Heart right ventricle (tissue), 16 donors: ENCODE measurements at regions not wholly inside any gene's neighbourhood (a gene's known extent, or its start where the extent isn't known, plus 50 kb on each side); places are given as distances from the start of the nearest gene placed in this dataset.

ENCODE experiments used
- ATAC-seq, 8 donors: fragments of 200-7000 bp; cut with Tn5 transposase; one replicate each; pipeline ENCODE4 v1.9.1; 2020; ENCODE audit warnings: mild to moderate bottlenecking in 8 of 8, moderate library complexity in 8 of 8, moderate number of reproducible peaks in 1 of 8
- DNase-seq, 2 donors: peaks; one replicate each; pipeline ENCODE4 v3.0.0-alpha.2; 2020
- H3K27ac ChIP-seq, 10 donors: fragments of 200-600 bp; sonication (generic) in 2 of 10; one replicate each; pipeline versions ENCODE4 v1.5.0 to v1.8.0; 2020 to 2022; ENCODE audit warnings: mild to moderate bottlenecking in 3 of 10
- H3K27me3 ChIP-seq, 7 donors: fragments of 200-600 bp; one replicate each; pipeline ENCODE4 v1.8.0; 2021 to 2022; ENCODE audit warnings: mild to moderate bottlenecking in 2 of 7
- H3K36me3 ChIP-seq, 9 donors: fragments of 200-600 bp; sonication (generic) in 1 of 9; one replicate each; pipeline versions ENCODE4 v1.5.0 to v1.8.0; 2020 to 2022; ENCODE audit warnings: mild to moderate bottlenecking in 2 of 9
- H3K4me1 ChIP-seq, 9 donors: fragments of 200-600 bp; sonication (generic) in 1 of 9; one replicate each; pipeline versions ENCODE4 v1.5.0 to v1.8.0; 2020 to 2022; ENCODE audit warnings: mild to moderate bottlenecking in 4 of 9
- H3K4me3 ChIP-seq, 10 donors: fragments of 200-600 bp; sonication (generic) in 2 of 10; one replicate each; pipeline versions ENCODE4 v1.5.0 to v1.8.0; 2020 to 2022; ENCODE audit warnings: mild to moderate bottlenecking in 7 of 10, moderate library complexity in 2 of 10
- H3K9me3 ChIP-seq, 11 donors: fragments of 200-600 bp in 10 of 11; sonication (generic) in 2 of 11; one replicate each; pipeline versions ENCODE4 v1.5.0 to v1.8.0; 2013 to 2022; ENCODE audit warnings: mild to moderate bottlenecking in 2 of 11, control low read depth in 1 of 11, moderate library complexity in 1 of 11
- CTCF ChIP-seq, 9 donors: fragments of 200-600 bp; sonication (generic) in 2 of 9; IDR thresholded peaks; one replicate each; pipeline versions ENCODE4 v1.5.0 to v1.8.0; 2021 to 2022; ENCODE audit warnings: antibody characterized with exemption in 9 of 9, mild to moderate bottlenecking in 5 of 9, moderate library complexity in 1 of 9
- WGBS, 2 donors: extraction: QIAGEN DNeasy Blood & Tissue Kit; methylation state at CpG; one replicate each; pipeline ENCODE4 v1.1.7; 2013; ENCODE audit warnings: inconsistent platforms in 1 of 2; 5-methylcytosine and 5-hydroxymethylcytosine counted together
- intact Hi-C, 10 donors: fragments of 100-400 bp; cut with DNase I; formaldehyde crosslinking; loops; one replicate each; pipeline versions ENCODE4 v1.11.1 to v1.14.2; 2022
- donor health status: Arrhythmogenic right ventricular cardiomyopathy.
- donor health status: ischemic (EF 13 %, LVEDD 7.1; RV severe dilation, severe dysfunction).
- donor health status: healthy with polysubstance abuse.
- donor health status: DM: no; HTN: yes; CAD: no.
- donor health status: DM: no; HTN: no; CAD: no.
- donor health status: ischemic (EF 25% LVEDD 6.9; RV normal size, moderate dysfunction).
- donor health status: ischemic (EF 25% LVEDD 5.7; RV mildly dilated, moderate dysfunction).
- donor health status: healthy.
- donor health status: DM: yes; HTN: yes; CAD: no.
- donor health status: Ischemic cardiomyopathy.
- donor health status: ischemic (EF 35%, LVEDD 5.7; RV mildly dilated, moderate dysfunction).
- donor health status: nonischemic (EF 11% LVEDD 7.7; RV severe dilation, severe dysfunction).
- donor health status: DM: yes; HTN: yes; CAD: no.
- donor health status: PGD.
- donor health status: ischemic (EF 29% LVEDD 5.4; RV normal size, mild dysfunction).
- donor health status: nonischemic (EF 23%, LVEDD 6.1; RV moderate dilation, normal function).

- WGBS, 2 donors, result 21 to 24% methylated on average over 5 of the region's 5 CpGs
- DNase-seq (no peak), ATAC-seq (no peak)
- intact Hi-C loops, result no loop called here
- Histone ChIP-seq H3K4me3 (no peak overlapping the region), H3K4me1 (peaks cover 0 to 10% (median 0%) of the 10 kb centered on the region in 9 donors), H3K27me3 (no peaks in the 10 kb centered on the region), H3K9me3 (peaks cover 0 to 5% (median 0%) of the 10 kb centered on the region in 11 donors), H3K27ac (no peak overlapping the region), H3K36me3 (no peaks in the 10 kb centered on the region)
- no peak for TF ChIP-seq CTCF (IDR thresholded peaks at IDR 0.05)
Measured at GRCh38 chr1:96074876-96075577, 646.6 kb upstream of the PTBP2 start.

GRCh38 chr1:96075704-96076455, 645.7 kb upstream of the PTBP2 start:
- peaks cover 0 to 10% (median 0%) of the 10 kb centered on the region in 9 donors for H3K4me1 ChIP-seq
- intact Hi-C loops, result no loop called here
- DNase-seq, result no peak
- H3K36me3 ChIP-seq, result no peaks in the 10 kb centered on the region
- 67 to 70% methylated on average over 4 of the region's 4 CpGs for WGBS, 2 donors
- peaks cover 0 to 1% (median 0%) of the 10 kb centered on the region in 11 donors for H3K9me3 ChIP-seq
- peak in 1 of 8 donors; percentile 31 for ATAC-seq
- H3K27me3 ChIP-seq, result no peaks in the 10 kb centered on the region
- H3K4me3 ChIP-seq, result no peak overlapping the region
- no peak overlapping the region for H3K27ac ChIP-seq
- TF ChIP-seq CTCF (IDR thresholded peaks at IDR 0.05), result no peak

GRCh38 chr1:96076589-96076988, 645.0 kb upstream of the PTBP2 start:
- TF ChIP-seq CTCF (IDR thresholded peaks at IDR 0.05), result no peak
- H3K4me3 ChIP-seq, result no peak overlapping the region
- no peaks in the 10 kb centered on the region for H3K9me3 ChIP-seq
- intact Hi-C loops, result no loop called here
- WGBS, 2 donors, result 52 to 63% methylated on average over 2 of the region's 2 CpGs
- peaks cover 0 to 10% (median 0%) of the 10 kb centered on the region in 9 donors for H3K4me1 ChIP-seq
- no peak overlapping the region for H3K27ac ChIP-seq
- ATAC-seq (peak in 1 of 8 donors; percentile 58), DNase-seq (no peak)
- H3K36me3 ChIP-seq, result no peaks in the 10 kb centered on the region
- no peaks in the 10 kb centered on the region for H3K27me3 ChIP-seq

- H3K4me3 ChIP-seq, result no peak overlapping the region
- no peaks in the 10 kb centered on the region for H3K27me3 ChIP-seq
- no peak overlapping the region for H3K27ac ChIP-seq
- H3K36me3 ChIP-seq, result no peaks in the 10 kb centered on the region
- H3K9me3 ChIP-seq, result peaks cover 0 to 10% (median 0%) of the 10 kb centered on the region in 11 donors
- 81 to 91% methylated on average over 1 of the region's 1 CpG for WGBS, 2 donors
- intact Hi-C loops, result no loop called here
- TF ChIP-seq CTCF (IDR thresholded peaks at IDR 0.05), result no peak
- no peak for ATAC-seq
- H3K4me1 ChIP-seq, result peaks cover 0 to 7% (median 0%) of the 10 kb centered on the region in 9 donors
- DNase-seq, result no peak
Measured at GRCh38 chr1:96079581-96079980, 642.0 kb upstream of the PTBP2 start.
